ENCODE measurements at regions not wholly inside any gene's neighbourhood (a gene's known extent, or its start where the extent isn't known, plus 50 kb on each side); places are given as distances from the start of the nearest gene placed in this dataset.

- DNase-seq (no peak), ATAC-seq (no peak)
- Histone ChIP-seq H3K9me3 (peaks cover 0 to 74% (median 30%) of the 10 kb centered on the region in 11 donors), H3K27ac (no peak overlapping the region), H3K36me3 (no peaks in the 10 kb centered on the region), H3K27me3 (no peaks in the 10 kb centered on the region), H3K4me1 (no peaks in the 10 kb centered on the region), H3K4me3 (no peak overlapping the region)
- no peak for TF ChIP-seq CTCF (IDR thresholded peaks at IDR 0.05)
- intact Hi-C loops (cut with DNase I): no loop called here
- 73 to 76% methylated on average over 4 of the region's 4 CpGs for WGBS, 2 donors
Measured at GRCh38 chr14:37948266-37948665, 259.4 kb upstream of the SSTR1 start.

- 65 to 73% methylated on average over 3 of the region's 3 CpGs for WGBS, 2 donors
- Histone ChIP-seq H3K4me1 (no peaks in the 10 kb centered on the region), H3K27ac (no peak overlapping the region), H3K4me3 (no peak overlapping the region), H3K36me3 (no peaks in the 10 kb centered on the region), H3K27me3 (no peaks in the 10 kb centered on the region), H3K9me3 (peaks cover 0 to 22% (median 0%) of the 10 kb centered on the region in 11 donors)
- intact Hi-C loops (cut with DNase I): no loop called here
- ATAC-seq (no peak), DNase-seq (no peak)
- TF ChIP-seq CTCF (IDR thresholded peaks at IDR 0.05): no peak
Measured at GRCh38 chr14:37968664-37969240, 239.0 kb upstream of the SSTR1 start.

GRCh38 chr14:37969511-37969979, 238.2 kb upstream of the SSTR1 start:
- H3K9me3 ChIP-seq: peaks cover 0 to 14% (median 0%) of the 10 kb centered on the region in 11 donors
- no peak for TF ChIP-seq CTCF (IDR thresholded peaks at IDR 0.05)
- H3K27me3 ChIP-seq: no peaks in the 10 kb centered on the region
- WGBS, 2 donors: 55 to 61% methylated on average over 2 of the region's 2 CpGs
- H3K4me1 ChIP-seq: no peaks in the 10 kb centered on the region
- intact Hi-C loops (cut with DNase I): no loop called here
- ATAC-seq (no peak), DNase-seq (no peak)
- H3K36me3 ChIP-seq: no peaks in the 10 kb centered on the region
- H3K27ac ChIP-seq: no peak overlapping the region
- no peak overlapping the region for H3K4me3 ChIP-seq

- no peak for TF ChIP-seq CTCF (IDR thresholded peaks at IDR 0.05)
- H3K4me3 ChIP-seq: no peak overlapping the region
- intact Hi-C loops (cut with DNase I): no loop called here
- no peaks in the 10 kb centered on the region for H3K27me3 ChIP-seq
- H3K9me3 ChIP-seq: peaks cover 0 to 2% (median 0%) of the 10 kb centered on the region in 11 donors
- no peak overlapping the region for H3K27ac ChIP-seq
- no peaks in the 10 kb centered on the region for H3K4me1 ChIP-seq
- DNase-seq: no peak
- 75 to 79% methylated on average over 4 of the region's 4 CpGs for WGBS, 2 donors
- H3K36me3 ChIP-seq: no peaks in the 10 kb centered on the region
- no peak for ATAC-seq
Measured at GRCh38 chr14:37970696-37971095, 237.0 kb upstream of the SSTR1 start.

All from heart right ventricle (tissue), 16 donors.